ENCODE measurements at regions not wholly inside any gene's neighbourhood (a gene's known extent, or its start where the extent isn't known, plus 50 kb on each side); places are given as distances from the start of the nearest gene placed in this dataset.

DNA sequence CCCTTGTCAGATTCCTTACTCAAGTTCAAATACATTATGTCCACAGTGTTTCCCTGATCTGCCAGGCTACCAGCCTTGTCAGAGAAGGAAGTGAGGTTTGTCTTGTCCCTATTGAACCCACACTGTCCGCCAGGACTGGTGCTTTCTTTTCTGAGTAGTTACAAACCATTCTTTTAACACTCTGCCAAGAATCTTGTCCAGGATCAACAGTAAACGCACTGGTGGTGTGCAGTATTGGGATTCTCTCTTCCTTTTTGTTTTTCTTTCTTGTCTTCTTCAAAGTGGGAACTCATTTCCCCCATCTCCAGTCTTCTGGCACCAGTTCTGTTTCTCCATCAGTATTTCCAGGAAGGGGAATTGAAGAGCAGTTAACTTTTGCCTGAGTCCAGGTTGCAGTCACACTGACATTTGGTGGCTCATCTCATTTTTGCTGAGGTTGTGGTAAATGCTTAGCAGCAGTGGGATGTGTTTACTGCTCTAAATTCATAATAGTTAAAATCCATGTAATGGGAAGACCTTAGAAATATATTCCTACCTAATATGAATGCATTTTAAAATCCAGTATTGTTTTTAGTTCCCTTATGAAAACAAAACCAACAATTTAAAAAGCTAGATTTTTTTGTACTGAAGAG, 295.3 kb downstream of the PRL start:
- no peak for TF ChIP-seq POLR2A (IDR thresholded peaks at IDR 0.05)
- TF ChIP-seq, protein P1, sequence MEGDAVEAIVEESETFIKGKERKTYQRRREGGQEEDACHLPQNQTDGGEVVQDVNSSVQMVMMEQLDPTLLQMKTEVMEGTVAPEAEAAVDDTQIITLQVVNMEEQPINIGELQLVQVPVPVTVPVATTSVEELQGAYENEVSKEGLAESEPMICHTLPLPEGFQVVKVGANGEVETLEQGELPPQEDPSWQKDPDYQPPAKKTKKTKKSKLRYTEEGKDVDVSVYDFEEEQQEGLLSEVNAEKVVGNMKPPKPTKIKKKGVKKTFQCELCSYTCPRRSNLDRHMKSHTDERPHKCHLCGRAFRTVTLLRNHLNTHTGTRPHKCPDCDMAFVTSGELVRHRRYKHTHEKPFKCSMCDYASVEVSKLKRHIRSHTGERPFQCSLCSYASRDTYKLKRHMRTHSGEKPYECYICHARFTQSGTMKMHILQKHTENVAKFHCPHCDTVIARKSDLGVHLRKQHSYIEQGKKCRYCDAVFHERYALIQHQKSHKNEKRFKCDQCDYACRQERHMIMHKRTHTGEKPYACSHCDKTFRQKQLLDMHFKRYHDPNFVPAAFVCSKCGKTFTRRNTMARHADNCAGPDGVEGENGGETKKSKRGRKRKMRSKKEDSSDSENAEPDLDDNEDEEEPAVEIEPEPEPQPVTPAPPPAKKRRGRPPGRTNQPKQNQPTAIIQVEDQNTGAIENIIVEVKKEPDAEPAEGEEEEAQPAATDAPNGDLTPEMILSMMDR (IDR thresholded peaks at IDR 0.05), result no peak
- TF ChIP-seq POLR2AphosphoS5 (IDR thresholded peaks at IDR 0.05), result no peak

All from breast epithelium (tissue), 3 donors.